ENCODE measurements at regions not wholly inside any gene's neighbourhood (a gene's known extent, or its start where the extent isn't known, plus 50 kb on each side); places are given as distances from the start of the nearest gene placed in this dataset.

- Histone ChIP-seq H3K36me3 (ENCODE audit: control insufficient read depth, insufficient read depth, low read length) (no peaks in the 10 kb centered on the region), H3K27me3 (ENCODE audit: control insufficient read depth, insufficient read depth, low read length) (no peaks in the 10 kb centered on the region), H3K4me1 (ENCODE audit: control insufficient read depth, extremely low read depth, insufficient read depth, low read length) (no peaks in the 10 kb centered on the region), H2AFZ (ENCODE audit: low read length) (no peak overlapping the region), H3K4me3 (replicated peaks in 1 of 4; ENCODE audit: control extremely low read depth in 1 of 4, insufficient read depth in 1 of 4, low read depth in 3 of 4, low read length in 4 of 4) (no peak overlapping the region), H3K27ac (ENCODE audit: insufficient read depth, low read length) (no peak overlapping the region), H3K4me2 (ENCODE audit: extremely low read depth, insufficient read depth, low read length) (no peak overlapping the region), H4K20me1 (ENCODE audit: control insufficient read depth, extremely low read depth, insufficient read depth, low read length) (no peaks in the 10 kb centered on the region), H3K9me3 (ENCODE audit: control insufficient read depth, insufficient read depth, low read depth, low read length) (no peaks in the 10 kb centered on the region), H3K79me2 (ENCODE audit: control insufficient read depth, insufficient read depth, low read length) (no peaks in the 10 kb centered on the region), H3K9ac (ENCODE audit: insufficient read depth, low read length) (no peak overlapping the region)
- TF ChIP-seq CTCF (conservative IDR thresholded peaks at IDR 0.05 in 1 of 2, IDR thresholded peaks at IDR 0.05 in 1 of 2; ENCODE audit: low read depth in 1 of 2, low read length in 2 of 2), result no peak
- no peak for TF ChIP-seq EZH2 (IDR thresholded peaks at IDR 0.05; ENCODE audit: low read length, missing control alignments)
- DNase-seq (ENCODE audit: low read depth in 2 of 2), result no peak
These were observed 151.5 kb downstream of the PFKFB3 start for GRCh38 chr10:6354168-6354772.

- Histone ChIP-seq H3K27me3 (ENCODE audit: control insufficient read depth, insufficient read depth, low read length) (no peaks in the 10 kb centered on the region), H3K27ac (ENCODE audit: insufficient read depth, low read length) (no peak overlapping the region), H3K4me1 (ENCODE audit: control insufficient read depth, extremely low read depth, insufficient read depth, low read length) (no peaks in the 10 kb centered on the region), H3K36me3 (ENCODE audit: control insufficient read depth, insufficient read depth, low read length) (no peaks in the 10 kb centered on the region), H2AFZ (ENCODE audit: low read length) (no peak overlapping the region), H3K9me3 (ENCODE audit: control insufficient read depth, insufficient read depth, low read depth, low read length) (no peaks in the 10 kb centered on the region), H4K20me1 (ENCODE audit: control insufficient read depth, extremely low read depth, insufficient read depth, low read length) (no peaks in the 10 kb centered on the region), H3K9ac (ENCODE audit: insufficient read depth, low read length) (no peak overlapping the region), H3K4me2 (ENCODE audit: extremely low read depth, insufficient read depth, low read length) (no peak overlapping the region), H3K4me3 (replicated peaks in 1 of 4; ENCODE audit: control extremely low read depth in 1 of 4, insufficient read depth in 1 of 4, low read depth in 3 of 4, low read length in 4 of 4) (no peak overlapping the region), H3K79me2 (ENCODE audit: control insufficient read depth, insufficient read depth, low read length) (no peaks in the 10 kb centered on the region)
- TF ChIP-seq CTCF (conservative IDR thresholded peaks at IDR 0.05 in 1 of 2, IDR thresholded peaks at IDR 0.05 in 1 of 2; ENCODE audit: low read depth in 1 of 2, low read length in 2 of 2), result no peak
- no peak for TF ChIP-seq EZH2 (IDR thresholded peaks at IDR 0.05; ENCODE audit: low read length, missing control alignments)
- DNase-seq (ENCODE audit: low read depth in 2 of 2), result no peak
These were observed 153.6 kb downstream of the PFKFB3 start for GRCh38 chr10:6356280-6356793.

- Histone ChIP-seq H3K27me3 (ENCODE audit: control insufficient read depth, insufficient read depth, low read length) (no peaks in the 10 kb centered on the region), H3K9ac (ENCODE audit: insufficient read depth, low read length) (no peak overlapping the region), H4K20me1 (ENCODE audit: control insufficient read depth, extremely low read depth, insufficient read depth, low read length) (no peaks in the 10 kb centered on the region), H3K9me3 (ENCODE audit: control insufficient read depth, insufficient read depth, low read depth, low read length) (no peaks in the 10 kb centered on the region), H3K79me2 (ENCODE audit: control insufficient read depth, insufficient read depth, low read length) (no peaks in the 10 kb centered on the region), H3K27ac (ENCODE audit: insufficient read depth, low read length) (no peak overlapping the region), H3K36me3 (ENCODE audit: control insufficient read depth, insufficient read depth, low read length) (no peaks in the 10 kb centered on the region), H3K4me2 (ENCODE audit: extremely low read depth, insufficient read depth, low read length) (no peak overlapping the region), H2AFZ (ENCODE audit: low read length) (no peak overlapping the region), H3K4me3 (replicated peaks in 1 of 4; ENCODE audit: control extremely low read depth in 1 of 4, insufficient read depth in 1 of 4, low read depth in 3 of 4, low read length in 4 of 4) (no peak overlapping the region), H3K4me1 (ENCODE audit: control insufficient read depth, extremely low read depth, insufficient read depth, low read length) (no peaks in the 10 kb centered on the region)
- DNase-seq (ENCODE audit: low read depth in 2 of 2), result no peak
- no peak for TF ChIP-seq CTCF (conservative IDR thresholded peaks at IDR 0.05 in 1 of 2, IDR thresholded peaks at IDR 0.05 in 1 of 2; ENCODE audit: low read depth in 1 of 2, low read length in 2 of 2)
- no peak for TF ChIP-seq EZH2 (IDR thresholded peaks at IDR 0.05; ENCODE audit: low read length, missing control alignments)
These were observed 159.1 kb downstream of the PFKFB3 start for GRCh38 chr10:6361869-6362268.
